ENCODE measurements at regions not wholly inside any gene's neighbourhood (a gene's known extent, or its start where the extent isn't known, plus 50 kb on each side); places are given as distances from the start of the nearest gene placed in this dataset.

DNA sequence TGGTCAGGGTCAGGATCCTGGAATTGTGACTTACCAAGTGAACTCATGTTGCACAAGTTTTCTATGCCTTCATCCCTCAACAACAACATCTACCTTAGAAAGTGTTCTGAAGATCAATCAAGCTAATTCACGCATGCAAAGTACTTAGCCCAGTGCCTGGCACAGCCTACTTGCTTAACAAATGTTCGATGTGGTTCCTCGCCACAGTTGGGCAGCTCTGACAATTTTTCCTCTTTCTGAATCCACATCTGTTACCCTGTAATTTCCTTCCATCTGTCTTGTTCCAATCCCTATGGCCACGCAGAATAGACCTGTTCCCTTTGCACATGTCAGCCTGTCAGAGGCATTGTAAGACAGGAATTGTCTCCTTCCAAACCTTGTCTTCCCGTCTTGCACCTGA is 1415.2 kb downstream of the TBC1D22A start:
- Histone ChIP-seq H3K36me3 (ENCODE audit: low read depth, low read length) (no peaks in the 10 kb centered on the region), H3K4me2 (ENCODE audit: low read length) (no peak overlapping the region), H4K20me1 (ENCODE audit: low read length) (no peaks in the 10 kb centered on the region), H3K4me3 (ENCODE audit: low read length) (no peak overlapping the region), H3K9me2 (replicated peaks; ENCODE audit: low read length) (no peaks in the 10 kb centered on the region), H3K27me3 (ENCODE audit: low read length) (no peaks in the 10 kb centered on the region), H3K9me3 (ENCODE audit: low read length) (no peaks in the 10 kb centered on the region), H3K79me2 (ENCODE audit: low read length) (no peaks in the 10 kb centered on the region), H3K4me1 (ENCODE audit: insufficient read depth, low read length) (no peaks in the 10 kb centered on the region), H3F3A (ENCODE audit: low read length, unreplicated experiment) (no peaks in the 10 kb centered on the region), H3K9ac (ENCODE audit: low read length) (no peak overlapping the region), H2AFZ (ENCODE audit: low read length) (no peak overlapping the region), H3K27ac (ENCODE audit: low read length) (no peak overlapping the region)
- ChIA-PET POLR2A (ENCODE audit: unreplicated experiment) (no interaction called here), CTCF (no interaction called here)
- ATAC-seq (no peak), DNase-seq (no peak)
- TF ChIP-seq CTCF (conservative IDR thresholded peaks at IDR 0.05; ENCODE audit: low read depth, low read length) (no peak), EZH2phosphoT487 (IDR thresholded peaks at IDR 0.05; ENCODE audit: borderline replicate concordance, low read length) (no peak), EZH2 (IDR thresholded peaks at IDR 0.05; ENCODE audit: low read length, unreplicated experiment) (no peak)
- BruUV-seq (replicated peaks), result no TSS peak
- intact Hi-C loops (cut with micrococcal nuclease), result no loop called here

- ATAC-seq (no peak), DNase-seq (no peak)
- Histone ChIP-seq H3K27me3 (ENCODE audit: low read length) (no peaks in the 10 kb centered on the region), H4K20me1 (ENCODE audit: low read length) (no peaks in the 10 kb centered on the region), H2AFZ (ENCODE audit: low read length) (no peak overlapping the region), H3K36me3 (ENCODE audit: low read depth, low read length) (no peaks in the 10 kb centered on the region), H3F3A (ENCODE audit: low read length, unreplicated experiment) (no peaks in the 10 kb centered on the region), H3K9ac (ENCODE audit: low read length) (no peak overlapping the region), H3K27ac (ENCODE audit: low read length) (no peak overlapping the region), H3K4me2 (ENCODE audit: low read length) (no peak overlapping the region), H3K79me2 (ENCODE audit: low read length) (no peaks in the 10 kb centered on the region), H3K9me3 (ENCODE audit: low read length) (no peaks in the 10 kb centered on the region), H3K4me3 (ENCODE audit: low read length) (no peak overlapping the region), H3K4me1 (ENCODE audit: insufficient read depth, low read length) (no peaks in the 10 kb centered on the region), H3K9me2 (replicated peaks; ENCODE audit: low read length) (no peaks in the 10 kb centered on the region)
- intact Hi-C loops (cut with micrococcal nuclease), result no loop called here
- no peak for TF ChIP-seq CTCF (conservative IDR thresholded peaks at IDR 0.05; ENCODE audit: low read depth, low read length)
- TF ChIP-seq EZH2phosphoT487 (IDR thresholded peaks at IDR 0.05; ENCODE audit: borderline replicate concordance, low read length), result no peak
- TF ChIP-seq EZH2 (IDR thresholded peaks at IDR 0.05; ENCODE audit: low read length, unreplicated experiment), result no peak
- BruUV-seq (replicated peaks), result no TSS peak
- ChIA-PET CTCF (no interaction called here), POLR2A (ENCODE audit: unreplicated experiment) (no interaction called here)
Observed at GRCh38 chr22:48175721-48176120, 1413.3 kb downstream of the TBC1D22A start.

GRCh38 chr22:48173773-48174160 is 1411.3 kb downstream of the TBC1D22A start:
- Histone ChIP-seq H3K4me2 (ENCODE audit: low read length) (no peak overlapping the region), H3K4me3 (ENCODE audit: low read length) (no peak overlapping the region), H3K79me2 (ENCODE audit: low read length) (no peaks in the 10 kb centered on the region), H3K36me3 (ENCODE audit: low read depth, low read length) (no peaks in the 10 kb centered on the region), H3F3A (ENCODE audit: low read length, unreplicated experiment) (no peaks in the 10 kb centered on the region), H3K27me3 (ENCODE audit: low read length) (no peaks in the 10 kb centered on the region), H3K9me3 (ENCODE audit: low read length) (no peaks in the 10 kb centered on the region), H3K9ac (ENCODE audit: low read length) (no peak overlapping the region), H2AFZ (ENCODE audit: low read length) (no peak overlapping the region), H3K4me1 (ENCODE audit: insufficient read depth, low read length) (no peaks in the 10 kb centered on the region), H3K9me2 (replicated peaks; ENCODE audit: low read length) (no peaks in the 10 kb centered on the region), H4K20me1 (ENCODE audit: low read length) (no peaks in the 10 kb centered on the region), H3K27ac (ENCODE audit: low read length) (no peak overlapping the region)
- POLR2A ChIA-PET (ENCODE audit: unreplicated experiment), result no interaction called here
- intact Hi-C loops (cut with micrococcal nuclease), result no loop called here
- DNase-seq, result no peak
- TF ChIP-seq EZH2 (IDR thresholded peaks at IDR 0.05; ENCODE audit: low read length, unreplicated experiment) (no peak), EZH2phosphoT487 (IDR thresholded peaks at IDR 0.05; ENCODE audit: borderline replicate concordance, low read length) (no peak), CTCF (conservative IDR thresholded peaks at IDR 0.05; ENCODE audit: low read depth, low read length) (no peak)
- no TSS peak for BruUV-seq (replicated peaks)
- CTCF ChIA-PET, result no interaction called here
- ATAC-seq, result no peak

All from PC-3 (cell line).